Kidney epithelial cell (primary cell): ENCODE measurements at regions not wholly inside any gene's neighbourhood (a gene's known extent, or its start where the extent isn't known, plus 50 kb on each side); places are given as distances from the start of the nearest gene placed in this dataset.

ENCODE experiments used
- DNase-seq: peaks from one replicate; pipeline ENCODE4 v3.0.0-alpha.2; 2010; ENCODE audit warnings: low read depth
- H3K27me3 ChIP-seq: 2 replicates; pipeline ENCODE4 v1.6.0; 2011; ENCODE audit warnings: low read length; ENCODE audit not compliant: control insufficient read depth, insufficient read depth
- H3K36me3 ChIP-seq: 2 replicates; pipeline ENCODE4 v1.5.1; 2011; ENCODE audit warnings: low read length; ENCODE audit not compliant: control insufficient read depth, insufficient read depth
- H3K4me3 ChIP-seq: 2 replicates; pipeline ENCODE4 v1.5.1; 2011; ENCODE audit warnings: low read depth, mild to moderate bottlenecking, control low read depth, low read length
- TF ChIP-seq, protein P1 (sequence below): IDR thresholded peaks from 2 replicates; pipeline ENCODE4 v1.5.1; 2011; ENCODE audit warnings: mild to moderate bottlenecking, moderate library complexity, low read length, control low read depth, inconsistent platforms; ENCODE audit not compliant: insufficient read depth, poor library complexity, severe bottlenecking

DNA sequence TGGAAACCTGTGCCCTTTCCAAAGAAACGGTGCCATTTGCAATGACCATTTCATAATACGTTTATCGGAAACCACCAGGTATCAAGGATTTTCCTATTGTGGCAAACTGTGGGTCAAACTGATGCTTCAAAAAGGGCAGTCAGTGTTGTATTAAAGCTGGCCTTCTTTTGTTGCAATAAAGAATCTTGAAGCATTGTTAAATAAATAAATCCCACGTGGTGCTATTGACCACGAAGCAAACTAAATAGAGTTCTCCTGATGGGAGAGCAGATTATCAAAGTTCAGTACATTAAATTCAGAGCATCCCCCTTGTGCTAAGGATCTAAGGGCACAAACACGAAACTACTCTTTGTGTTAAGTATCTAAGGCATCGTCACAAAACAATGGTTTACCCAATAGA is 545.9 kb upstream of the MIR17HG start:
- no peak for DNase-seq
- Histone ChIP-seq H3K4me3 (no peak overlapping the region), H3K36me3 (no peaks in the 10 kb centered on the region), H3K27me3 (no peaks in the 10 kb centered on the region)
- TF ChIP-seq, protein P1, sequence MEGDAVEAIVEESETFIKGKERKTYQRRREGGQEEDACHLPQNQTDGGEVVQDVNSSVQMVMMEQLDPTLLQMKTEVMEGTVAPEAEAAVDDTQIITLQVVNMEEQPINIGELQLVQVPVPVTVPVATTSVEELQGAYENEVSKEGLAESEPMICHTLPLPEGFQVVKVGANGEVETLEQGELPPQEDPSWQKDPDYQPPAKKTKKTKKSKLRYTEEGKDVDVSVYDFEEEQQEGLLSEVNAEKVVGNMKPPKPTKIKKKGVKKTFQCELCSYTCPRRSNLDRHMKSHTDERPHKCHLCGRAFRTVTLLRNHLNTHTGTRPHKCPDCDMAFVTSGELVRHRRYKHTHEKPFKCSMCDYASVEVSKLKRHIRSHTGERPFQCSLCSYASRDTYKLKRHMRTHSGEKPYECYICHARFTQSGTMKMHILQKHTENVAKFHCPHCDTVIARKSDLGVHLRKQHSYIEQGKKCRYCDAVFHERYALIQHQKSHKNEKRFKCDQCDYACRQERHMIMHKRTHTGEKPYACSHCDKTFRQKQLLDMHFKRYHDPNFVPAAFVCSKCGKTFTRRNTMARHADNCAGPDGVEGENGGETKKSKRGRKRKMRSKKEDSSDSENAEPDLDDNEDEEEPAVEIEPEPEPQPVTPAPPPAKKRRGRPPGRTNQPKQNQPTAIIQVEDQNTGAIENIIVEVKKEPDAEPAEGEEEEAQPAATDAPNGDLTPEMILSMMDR, result no peak

DNA sequence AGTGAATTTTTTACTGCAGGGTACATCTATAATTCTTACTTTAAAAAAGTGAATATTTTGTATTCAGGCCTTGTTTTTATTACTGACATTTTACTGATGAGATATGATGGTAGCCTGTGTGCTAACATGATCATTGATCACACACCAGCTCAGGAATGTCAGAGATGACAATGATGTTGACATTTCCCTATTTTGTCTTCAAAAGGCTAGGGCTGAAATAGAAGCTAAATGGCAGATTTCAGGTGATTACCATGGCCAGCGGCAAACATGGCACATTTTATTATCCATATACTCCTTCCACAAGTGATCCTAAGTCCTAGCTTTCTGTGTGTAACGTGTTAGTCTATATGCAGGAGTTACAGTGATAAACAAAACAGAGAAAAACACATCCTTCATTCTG is 544.3 kb upstream of the MIR17HG start:
- no peaks in the 10 kb centered on the region for H3K27me3 ChIP-seq
- H3K4me3 ChIP-seq, result no peak overlapping the region
- DNase-seq, result no peak
- TF ChIP-seq, protein P1, result no peak
- H3K36me3 ChIP-seq, result no peaks in the 10 kb centered on the region

DNA sequence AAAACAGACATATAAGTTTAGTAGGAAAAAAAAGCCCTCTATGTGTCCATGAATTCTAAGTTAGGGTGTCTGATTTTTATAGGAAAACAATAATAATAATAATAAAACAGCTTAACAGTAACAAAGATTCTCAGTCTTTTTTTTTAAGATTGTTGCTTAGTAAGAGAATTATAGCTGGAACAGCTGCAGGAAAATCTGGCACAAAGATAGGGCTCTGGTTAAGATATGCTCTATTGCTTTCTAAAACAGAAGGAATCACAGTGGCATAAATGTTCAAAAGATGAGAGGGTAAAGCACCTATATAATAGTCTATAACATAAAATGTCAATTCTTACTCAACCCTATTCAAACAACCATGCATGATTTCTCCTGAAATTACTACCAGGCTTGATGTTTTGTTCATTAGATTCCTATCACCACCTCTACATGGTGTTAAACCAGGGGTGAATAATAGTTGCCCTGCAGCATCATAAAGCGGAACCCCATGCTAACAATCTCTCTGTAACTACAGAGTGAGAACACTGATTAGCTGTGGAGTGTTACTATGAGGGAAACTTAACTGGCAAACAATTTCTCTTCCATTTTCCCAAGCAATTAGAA is 541.4 kb upstream of the MIR17HG start:
- Histone ChIP-seq H3K36me3 (no peaks in the 10 kb centered on the region), H3K27me3 (no peaks in the 10 kb centered on the region), H3K4me3 (no peak overlapping the region)
- TF ChIP-seq, protein P1, result no peak
- DNase-seq, result no peak

DNA sequence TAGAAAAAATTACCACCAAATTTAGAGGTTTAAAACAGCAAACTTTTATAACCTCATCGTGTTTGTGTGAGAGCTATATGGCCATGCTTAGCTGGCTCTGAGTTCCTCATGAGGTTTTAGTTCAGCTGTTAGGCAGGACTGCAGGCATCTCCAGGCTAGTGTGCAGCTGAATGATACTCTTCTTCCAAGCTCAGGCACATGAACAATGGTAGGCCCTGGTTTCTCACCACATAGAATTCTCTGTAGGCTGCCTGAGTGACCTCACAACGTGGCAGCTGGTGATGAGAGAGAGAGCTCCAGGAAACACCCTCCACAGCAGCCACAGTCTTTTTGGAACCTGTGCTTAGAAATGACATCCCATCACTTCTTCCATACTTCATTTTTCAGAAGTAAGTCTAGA is 540.6 kb upstream of the MIR17HG start:
- TF ChIP-seq, protein P1, result no peak
- no peaks in the 10 kb centered on the region for H3K27me3 ChIP-seq
- H3K36me3 ChIP-seq, result no peaks in the 10 kb centered on the region
- no peak overlapping the region for H3K4me3 ChIP-seq
- no peak for DNase-seq

DNA sequence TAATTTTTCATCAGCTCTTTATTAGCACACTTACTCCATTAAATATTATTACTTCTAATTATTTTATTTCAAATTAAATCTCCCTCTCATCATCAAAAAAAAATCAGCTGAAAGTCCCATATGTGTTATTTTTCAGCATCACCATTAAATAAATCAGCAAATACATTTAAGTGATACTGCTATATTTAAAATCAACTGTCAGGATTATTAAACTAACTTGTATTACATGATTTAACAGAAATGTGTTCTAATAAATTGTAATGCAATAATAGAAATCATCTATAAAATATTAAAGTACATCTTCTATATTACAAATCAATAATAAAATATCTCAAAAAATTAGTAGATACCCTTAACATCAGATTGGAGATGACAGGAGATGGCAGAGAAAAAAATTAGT is 538.6 kb upstream of the MIR17HG start:
- DNase-seq, result no peak
- no peaks in the 10 kb centered on the region for H3K27me3 ChIP-seq
- no peaks in the 10 kb centered on the region for H3K36me3 ChIP-seq
- TF ChIP-seq, protein P1, result no peak
- H3K4me3 ChIP-seq, result no peak overlapping the region

DNA sequence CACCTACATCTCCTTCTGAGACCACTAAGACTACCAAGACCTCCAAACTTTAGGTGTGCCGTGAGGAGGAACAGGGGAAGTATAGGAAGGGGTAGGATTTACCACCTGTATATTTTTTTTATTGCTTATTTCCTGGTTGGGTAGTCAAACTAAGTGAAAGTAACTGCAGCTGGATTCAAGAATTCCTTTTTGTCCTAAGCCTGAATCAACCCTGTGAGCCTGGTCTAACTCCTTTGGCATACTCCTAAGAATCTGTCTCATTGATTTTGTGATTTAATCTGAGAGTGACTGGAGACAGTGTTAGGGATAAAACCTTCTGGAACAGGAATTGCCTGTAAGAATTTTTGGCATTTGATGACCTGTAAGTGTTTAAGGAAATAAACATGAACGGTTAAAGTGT is 523.5 kb upstream of the MIR17HG start:
- Histone ChIP-seq H3K36me3 (no peaks in the 10 kb centered on the region), H3K4me3 (no peak overlapping the region), H3K27me3 (no peaks in the 10 kb centered on the region)
- no peak for DNase-seq
- TF ChIP-seq, protein P1, result no peak
